ENCODE measurements at regions not wholly inside any gene's neighbourhood (a gene's known extent, or its start where the extent isn't known, plus 50 kb on each side); places are given as distances from the start of the nearest gene placed in this dataset.

GRCh38 chr13:48840366-48840765, 135.3 kb upstream of the FNDC3A start:
- Mint-ChIP-seq H3K36me3 (ENCODE audit: low read depth, unreplicated experiment) (no peaks in the 10 kb centered on the region), H3K4me1 (ENCODE audit: unreplicated experiment) (peaks cover 6% of the 10 kb centered on the region), H3K4me3 (ENCODE audit: unreplicated experiment) (no peak overlapping the region), H3K27ac (ENCODE audit: unreplicated experiment) (no peak overlapping the region), H3K9me3 (ENCODE audit: unreplicated experiment) (no peaks in the 10 kb centered on the region), H3K27me3 (ENCODE audit: unreplicated experiment) (no peaks in the 10 kb centered on the region)
- DNase-seq (ENCODE audit: low spot score) = no peak
- TF ChIP-seq CTCF (IDR thresholded peaks at IDR 0.05; ENCODE audit: unreplicated experiment) = no peak

GRCh38 chr13:48842316-48842715, 133.4 kb upstream of the FNDC3A start:
- no peak for DNase-seq (ENCODE audit: low spot score)
- no peak for TF ChIP-seq CTCF (IDR thresholded peaks at IDR 0.05; ENCODE audit: unreplicated experiment)
- Mint-ChIP-seq H3K27me3 (ENCODE audit: unreplicated experiment) (no peaks in the 10 kb centered on the region), H3K36me3 (ENCODE audit: low read depth, unreplicated experiment) (no peaks in the 10 kb centered on the region), H3K27ac (ENCODE audit: unreplicated experiment) (no peak overlapping the region), H3K4me1 (ENCODE audit: unreplicated experiment) (peaks cover 6% of the 10 kb centered on the region), H3K9me3 (ENCODE audit: unreplicated experiment) (no peaks in the 10 kb centered on the region), H3K4me3 (ENCODE audit: unreplicated experiment) (no peak overlapping the region)

DNA sequence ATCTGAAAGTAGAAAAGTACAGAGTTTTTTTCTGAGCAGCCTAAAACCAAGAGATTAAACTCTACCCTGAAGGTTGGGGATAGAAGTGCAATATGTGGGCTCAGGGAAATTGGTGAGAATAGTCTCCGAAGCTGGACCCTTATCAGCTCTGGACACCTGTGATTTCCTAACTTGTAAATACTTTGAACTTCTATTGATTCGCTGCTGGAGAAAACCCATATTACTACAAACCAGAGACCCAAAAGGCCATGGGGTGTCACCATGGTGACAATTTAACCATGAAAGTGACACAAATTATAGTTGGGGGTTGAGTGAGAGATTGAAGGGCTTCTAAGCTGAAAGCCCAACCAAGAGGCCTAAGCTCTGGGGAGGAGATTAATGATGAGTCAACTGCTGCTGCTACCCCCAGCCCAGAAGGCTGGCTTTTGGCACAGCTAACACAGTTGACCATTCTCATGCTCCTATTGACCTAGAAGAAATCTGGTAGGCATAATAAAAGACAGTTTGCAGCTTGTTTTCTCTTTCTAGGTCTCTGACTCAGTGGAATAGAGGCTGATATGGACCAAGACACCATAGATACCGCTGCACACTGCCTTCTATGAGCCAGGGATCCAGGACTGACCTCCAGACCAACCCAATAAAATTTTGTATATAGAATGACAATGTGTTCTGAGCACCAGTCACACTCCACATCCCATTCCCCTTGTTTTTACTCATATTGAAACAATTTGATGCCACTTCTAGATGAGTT, 131.9 kb upstream of the FNDC3A start:
- H3K9me3 Mint-ChIP-seq (ENCODE audit: unreplicated experiment) = no peaks in the 10 kb centered on the region
- TF ChIP-seq CTCF (IDR thresholded peaks at IDR 0.05; ENCODE audit: unreplicated experiment) = no peak
- no peak overlapping the region for H3K4me3 Mint-ChIP-seq (ENCODE audit: unreplicated experiment)
- DNase-seq (ENCODE audit: low spot score) = no peak
- no peaks in the 10 kb centered on the region for H3K36me3 Mint-ChIP-seq (ENCODE audit: low read depth, unreplicated experiment)
- no peak overlapping the region for H3K27ac Mint-ChIP-seq (ENCODE audit: unreplicated experiment)
- no peaks in the 10 kb centered on the region for H3K27me3 Mint-ChIP-seq (ENCODE audit: unreplicated experiment)
- H3K4me1 Mint-ChIP-seq (ENCODE audit: unreplicated experiment) = peaks cover under 1% of the 10 kb centered on the region

- H3K4me1 Mint-ChIP-seq (ENCODE audit: unreplicated experiment) = no peaks in the 10 kb centered on the region
- H3K4me3 Mint-ChIP-seq (ENCODE audit: unreplicated experiment) = no peak overlapping the region
- no peaks in the 10 kb centered on the region for H3K9me3 Mint-ChIP-seq (ENCODE audit: unreplicated experiment)
- H3K36me3 Mint-ChIP-seq (ENCODE audit: low read depth, unreplicated experiment) = no peaks in the 10 kb centered on the region
- no peaks in the 10 kb centered on the region for H3K27me3 Mint-ChIP-seq (ENCODE audit: unreplicated experiment)
- DNase-seq (ENCODE audit: low spot score) = no peak
- TF ChIP-seq CTCF (IDR thresholded peaks at IDR 0.05; ENCODE audit: unreplicated experiment) = no peak
- no peak overlapping the region for H3K27ac Mint-ChIP-seq (ENCODE audit: unreplicated experiment)
These were observed 131.0 kb upstream of the FNDC3A start for GRCh38 chr13:48844676-48845075.

GRCh38 chr13:48849515-48849914, 126.2 kb upstream of the FNDC3A start:
- H3K9me3 Mint-ChIP-seq (ENCODE audit: unreplicated experiment) = no peaks in the 10 kb centered on the region
- H3K27ac Mint-ChIP-seq (ENCODE audit: unreplicated experiment) = no peak overlapping the region
- no peak overlapping the region for H3K4me3 Mint-ChIP-seq (ENCODE audit: unreplicated experiment)
- TF ChIP-seq CTCF (IDR thresholded peaks at IDR 0.05; ENCODE audit: unreplicated experiment) = no peak
- no peaks in the 10 kb centered on the region for H3K27me3 Mint-ChIP-seq (ENCODE audit: unreplicated experiment)
- no peak for DNase-seq (ENCODE audit: low spot score)
- H3K4me1 Mint-ChIP-seq (ENCODE audit: unreplicated experiment) = peaks cover 3% of the 10 kb centered on the region
- no peaks in the 10 kb centered on the region for H3K36me3 Mint-ChIP-seq (ENCODE audit: low read depth, unreplicated experiment)

Data from endothelial cell (in vitro differentiated cells).